ENCODE measurements at regions not wholly inside any gene's neighbourhood (a gene's known extent, or its start where the extent isn't known, plus 50 kb on each side); places are given as distances from the start of the nearest gene placed in this dataset.

- no peak for DNase-seq
- TF ChIP-seq POLR2A (IDR thresholded peaks at IDR 0.05) (no peak), CTCF (IDR thresholded peaks at IDR 0.05) (no peak), EP300 (IDR thresholded peaks at IDR 0.05) (no peak)
- H3K9me3 ChIP-seq = no peaks in the 10 kb centered on the region
- no peaks in the 10 kb centered on the region for H3K27me3 ChIP-seq
- H3K4me3 ChIP-seq = no peak overlapping the region
- no peaks in the 10 kb centered on the region for H3K36me3 ChIP-seq
- no peak overlapping the region for H3K27ac ChIP-seq
- H3K4me1 ChIP-seq (ENCODE audit: insufficient read depth) = no peaks in the 10 kb centered on the region
- intact Hi-C loops (cut with DNase I) = no loop called here
- WGBS, 3 donors = 55 to 63% (median 61%) methylated on average over 9 of the region's 9 CpGs
Observed at GRCh38 chr7:66507764-66508296, 120.9 kb upstream of the KCTD7 start.

- H3K36me3 ChIP-seq = no peaks in the 10 kb centered on the region
- H3K27me3 ChIP-seq = no peaks in the 10 kb centered on the region
- no peaks in the 10 kb centered on the region for H3K4me1 ChIP-seq (ENCODE audit: insufficient read depth)
- TF ChIP-seq POLR2A (IDR thresholded peaks at IDR 0.05) = no peak
- no peak for TF ChIP-seq CTCF (IDR thresholded peaks at IDR 0.05)
- no peak for TF ChIP-seq EP300 (IDR thresholded peaks at IDR 0.05)
- intact Hi-C loops (cut with DNase I) = no loop called here
- H3K27ac ChIP-seq = no peak overlapping the region
- no peaks in the 10 kb centered on the region for H3K9me3 ChIP-seq
- no peak overlapping the region for H3K4me3 ChIP-seq
- DNase-seq = no peak
Observed at GRCh38 chr7:66508431-66508830, 120.2 kb upstream of the KCTD7 start.

GRCh38 chr7:66514050-66514449, 114.6 kb upstream of the KCTD7 start:
- intact Hi-C loops (cut with DNase I) = no loop called here
- 66 to 78% (median 70%) methylated on average over 9 of the region's 9 CpGs for WGBS, 3 donors
- no peaks in the 10 kb centered on the region for H3K9me3 ChIP-seq
- no peak overlapping the region for H3K4me3 ChIP-seq
- no peaks in the 10 kb centered on the region for H3K4me1 ChIP-seq (ENCODE audit: insufficient read depth)
- no peak overlapping the region for H3K27ac ChIP-seq
- no peak for DNase-seq
- H3K36me3 ChIP-seq = no peaks in the 10 kb centered on the region
- TF ChIP-seq EP300 (IDR thresholded peaks at IDR 0.05) (no peak), POLR2A (IDR thresholded peaks at IDR 0.05) (no peak), CTCF (IDR thresholded peaks at IDR 0.05) (no peak)
- no peaks in the 10 kb centered on the region for H3K27me3 ChIP-seq

GRCh38 chr7:66517212-66517909, 111.3 kb upstream of the KCTD7 start:
- Histone ChIP-seq H3K36me3 (no peaks in the 10 kb centered on the region), H3K27ac (no peak overlapping the region), H3K4me1 (ENCODE audit: insufficient read depth) (no peaks in the 10 kb centered on the region), H3K9me3 (no peaks in the 10 kb centered on the region), H3K4me3 (no peak overlapping the region), H3K27me3 (no peaks in the 10 kb centered on the region)
- DNase-seq = no peak
- intact Hi-C loops (cut with DNase I) = no loop called here
- 72 to 82% (median 79%) methylated on average over 7 of the region's 7 CpGs for WGBS, 3 donors
- TF ChIP-seq POLR2A (IDR thresholded peaks at IDR 0.05) (no peak), CTCF (IDR thresholded peaks at IDR 0.05) (no peak), EP300 (IDR thresholded peaks at IDR 0.05) (no peak)

Measured in ovary (tissue), 7 donors.